Right atrium auricular region (tissue), 2 donors: ENCODE measurements at regions not wholly inside any gene's neighbourhood (a gene's known extent, or its start where the extent isn't known, plus 50 kb on each side); places are given as distances from the start of the nearest gene placed in this dataset.

ENCODE experiments used
- DNase-seq: peaks from one replicate; pipeline ENCODE4 v3.0.0-alpha.2; 2019; ENCODE audit warnings: low spot score
- H3K27ac ChIP-seq, 2 donors: fragments of 200-600 bp; sonication (generic); 1 replicate in 1 of 2; 2 replicates in 1 of 2; pipeline ENCODE4 v1.5.1; 2016 to 2019
- H3K27me3 ChIP-seq, 2 donors: fragments of 200-600 bp; sonication (generic); one replicate each; pipeline versions ENCODE4 v1.5.1 to v1.6.0; 2017 to 2019
- H3K36me3 ChIP-seq: fragments of 200-600 bp; sonication (generic); one replicate; pipeline ENCODE4 v1.5.1; 2016
- H3K4me1 ChIP-seq, 2 donors: fragments of 200-600 bp; sonication (generic); one replicate each; pipeline versions ENCODE4 v1.5.1 to v1.6.0; 2017 to 2019
- H3K4me3 ChIP-seq, 2 donors: fragments of 200-600 bp; sonication (generic); 1 replicate in 1 of 2; 2 replicates in 1 of 2; pipeline ENCODE4 v1.5.1; 2017 to 2019; ENCODE audit warnings: mild to moderate bottlenecking in 1 of 2, moderate library complexity in 1 of 2
- H3K9me3 ChIP-seq, 2 donors: fragments of 200-600 bp; sonication (generic); one replicate each; pipeline ENCODE4 v1.5.1; 2019
- TF ChIP-seq, protein P1 (sequence below), 2 donors: fragments of 200-600 bp; sonication (generic); IDR thresholded peaks; one replicate each; pipeline ENCODE4 v1.5.1; 2019; ENCODE audit warnings: antibody characterized with exemption in 2 of 2

DNA sequence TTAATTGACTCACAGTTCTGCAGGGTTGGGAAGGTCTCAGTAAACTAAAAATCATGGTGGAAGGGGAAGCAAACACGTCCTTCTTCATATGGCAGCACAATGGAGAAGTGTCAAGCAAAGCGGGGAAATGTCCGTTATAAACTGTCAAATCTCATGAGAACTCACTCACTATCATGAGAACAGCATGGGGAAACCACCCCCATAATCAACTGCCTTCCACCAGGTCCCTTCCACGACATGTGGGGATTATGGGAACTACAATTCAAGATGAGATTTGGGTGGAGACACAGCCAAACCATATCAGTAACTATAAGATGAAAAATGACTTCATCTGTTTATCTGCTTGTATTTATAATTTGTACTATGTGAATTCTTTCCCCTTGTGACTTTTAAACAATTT lies 577.6 kb upstream of the MDGA2 start:
- H3K4me1 ChIP-seq, result no peaks in the 10 kb centered on the region
- no peaks in the 10 kb centered on the region for H3K9me3 ChIP-seq
- TF ChIP-seq, protein P1, sequence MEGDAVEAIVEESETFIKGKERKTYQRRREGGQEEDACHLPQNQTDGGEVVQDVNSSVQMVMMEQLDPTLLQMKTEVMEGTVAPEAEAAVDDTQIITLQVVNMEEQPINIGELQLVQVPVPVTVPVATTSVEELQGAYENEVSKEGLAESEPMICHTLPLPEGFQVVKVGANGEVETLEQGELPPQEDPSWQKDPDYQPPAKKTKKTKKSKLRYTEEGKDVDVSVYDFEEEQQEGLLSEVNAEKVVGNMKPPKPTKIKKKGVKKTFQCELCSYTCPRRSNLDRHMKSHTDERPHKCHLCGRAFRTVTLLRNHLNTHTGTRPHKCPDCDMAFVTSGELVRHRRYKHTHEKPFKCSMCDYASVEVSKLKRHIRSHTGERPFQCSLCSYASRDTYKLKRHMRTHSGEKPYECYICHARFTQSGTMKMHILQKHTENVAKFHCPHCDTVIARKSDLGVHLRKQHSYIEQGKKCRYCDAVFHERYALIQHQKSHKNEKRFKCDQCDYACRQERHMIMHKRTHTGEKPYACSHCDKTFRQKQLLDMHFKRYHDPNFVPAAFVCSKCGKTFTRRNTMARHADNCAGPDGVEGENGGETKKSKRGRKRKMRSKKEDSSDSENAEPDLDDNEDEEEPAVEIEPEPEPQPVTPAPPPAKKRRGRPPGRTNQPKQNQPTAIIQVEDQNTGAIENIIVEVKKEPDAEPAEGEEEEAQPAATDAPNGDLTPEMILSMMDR (IDR thresholded peaks at IDR 0.05), result no peak

DNA sequence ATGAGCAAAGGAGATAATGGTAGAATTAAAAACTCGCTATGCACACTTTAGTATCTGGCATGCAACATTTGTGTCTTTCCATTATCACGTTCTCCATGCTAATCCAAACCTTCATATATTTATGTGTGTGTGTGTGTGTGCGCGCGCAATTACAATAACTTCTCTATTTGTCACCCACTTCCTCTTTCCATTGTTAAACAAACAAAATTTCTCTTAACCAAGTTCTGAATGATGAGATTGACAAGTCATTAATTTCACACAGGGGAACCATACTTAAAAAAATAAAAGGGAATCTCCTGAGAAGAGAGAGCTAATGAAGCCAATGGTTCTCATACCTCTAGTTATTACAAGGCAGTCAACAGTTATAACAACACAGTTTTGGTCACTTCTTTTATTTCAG lies 575.9 kb upstream of the MDGA2 start:
- no peaks in the 10 kb centered on the region for H3K4me1 ChIP-seq
- H3K9me3 ChIP-seq, result no peaks in the 10 kb centered on the region
- no peak overlapping the region for H3K4me3 ChIP-seq
- DNase-seq, result no peak
- H3K27ac ChIP-seq, result no peak overlapping the region
- no peaks in the 10 kb centered on the region for H3K27me3 ChIP-seq
- TF ChIP-seq, protein P1 (IDR thresholded peaks at IDR 0.05), result no peak
- H3K36me3 ChIP-seq, result no peaks in the 10 kb centered on the region

More for the DNA sequence above, 577.6 kb upstream of the MDGA2 start:
- no peaks in the 10 kb centered on the region for H3K27me3 ChIP-seq
- no peak for DNase-seq
- no peaks in the 10 kb centered on the region for H3K36me3 ChIP-seq
- no peak overlapping the region for H3K27ac ChIP-seq
- H3K4me3 ChIP-seq, result no peak overlapping the region

DNA sequence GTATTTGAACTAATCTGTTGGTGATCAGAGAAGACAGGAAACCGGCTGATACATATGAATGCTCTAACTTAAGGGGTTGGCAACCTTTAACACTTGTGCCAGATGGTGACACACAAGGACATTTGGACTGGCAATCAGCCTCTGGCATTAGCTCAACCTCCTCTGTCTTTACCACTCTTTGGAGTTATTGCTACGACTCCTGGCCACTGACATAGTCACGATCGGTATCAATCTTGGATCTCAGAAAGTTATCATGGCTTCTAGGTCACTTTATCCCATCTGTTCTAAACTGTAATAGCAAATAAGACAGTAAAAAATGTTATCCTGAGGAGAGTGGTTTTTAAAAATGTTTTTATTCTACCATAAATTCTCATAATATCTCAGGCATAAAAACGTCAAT lies 575.2 kb upstream of the MDGA2 start:
- Histone ChIP-seq H3K27ac (no peak overlapping the region), H3K9me3 (no peaks in the 10 kb centered on the region)
- TF ChIP-seq, protein P1 (IDR thresholded peaks at IDR 0.05), result no peak

DNA sequence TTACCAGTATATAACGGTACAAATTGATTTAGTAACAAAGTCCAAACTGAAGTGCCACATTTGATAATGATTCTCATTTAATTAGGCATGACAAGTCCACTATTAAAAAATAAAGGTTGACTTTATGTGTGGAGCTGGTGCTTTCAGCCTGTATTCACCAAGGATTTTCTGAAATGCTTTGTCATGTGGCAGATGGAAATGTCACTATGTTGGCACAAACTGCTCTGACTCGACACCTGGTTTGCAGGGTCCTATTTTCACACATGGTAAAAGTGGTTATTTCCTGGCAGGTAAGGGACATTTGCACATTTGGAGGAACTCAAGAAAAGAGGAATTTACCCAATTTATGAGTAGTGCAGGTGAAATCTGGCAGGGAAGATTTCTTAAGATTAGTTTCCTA lies 572.6 kb upstream of the MDGA2 start:
- no peaks in the 10 kb centered on the region for H3K4me1 ChIP-seq
- H3K9me3 ChIP-seq, result no peaks in the 10 kb centered on the region
- no peaks in the 10 kb centered on the region for H3K36me3 ChIP-seq
- TF ChIP-seq, protein P1 (IDR thresholded peaks at IDR 0.05), result no peak
- H3K4me3 ChIP-seq, result no peak overlapping the region
- H3K27ac ChIP-seq, result no peak overlapping the region
- DNase-seq, result no peak
- H3K27me3 ChIP-seq, result no peaks in the 10 kb centered on the region

More for the DNA sequence above, 575.2 kb upstream of the MDGA2 start:
- H3K27me3 ChIP-seq, result no peaks in the 10 kb centered on the region
- no peaks in the 10 kb centered on the region for H3K4me1 ChIP-seq
- DNase-seq, result no peak
- H3K4me3 ChIP-seq, result no peak overlapping the region
- H3K36me3 ChIP-seq, result no peaks in the 10 kb centered on the region

DNA sequence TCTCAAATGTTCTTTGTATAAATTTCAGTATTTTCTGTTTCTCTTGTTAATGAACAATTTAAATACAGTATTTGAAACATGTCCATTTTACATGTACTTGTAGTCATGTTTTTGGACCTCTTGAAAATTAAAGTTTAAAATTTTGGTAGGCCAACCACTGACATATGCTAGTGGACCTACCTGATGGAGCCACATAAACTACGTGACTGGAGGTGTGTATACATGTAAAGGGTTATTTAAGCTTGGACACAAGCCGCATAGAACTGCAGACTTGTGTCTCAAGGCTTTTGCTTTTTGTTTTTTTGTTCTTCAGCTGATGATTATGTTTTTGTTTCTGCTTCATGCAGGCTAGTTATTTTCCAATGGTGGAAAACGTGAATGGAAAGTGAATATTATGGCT lies 568.5 kb upstream of the MDGA2 start:
- TF ChIP-seq, protein P1 (IDR thresholded peaks at IDR 0.05), result no peak
- Histone ChIP-seq H3K4me1 (no peaks in the 10 kb centered on the region), H3K27ac (no peak overlapping the region), H3K27me3 (no peaks in the 10 kb centered on the region), H3K36me3 (no peaks in the 10 kb centered on the region), H3K9me3 (no peaks in the 10 kb centered on the region), H3K4me3 (no peak overlapping the region)
- no peak for DNase-seq

DNA sequence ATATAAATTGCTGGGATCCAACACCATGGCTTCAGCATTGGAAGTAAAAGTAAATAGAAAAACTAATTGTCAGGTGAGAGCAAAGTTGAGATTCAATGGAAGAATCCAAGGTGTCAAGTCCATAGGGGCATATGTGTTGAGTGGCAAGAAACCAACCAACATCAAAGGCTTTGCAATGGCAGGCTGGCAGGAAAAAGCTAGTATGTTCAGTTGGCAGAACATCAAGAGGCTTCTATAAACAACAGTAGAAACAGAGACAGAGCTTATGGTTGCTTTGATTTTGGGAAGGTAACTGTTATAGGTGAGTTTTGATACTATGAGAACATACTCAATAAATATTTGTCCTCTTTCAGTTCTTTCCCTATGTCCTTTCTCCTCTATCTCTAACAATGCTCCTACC lies 553.7 kb upstream of the MDGA2 start:
- H3K27me3 ChIP-seq, result no peaks in the 10 kb centered on the region
- TF ChIP-seq, protein P1 (IDR thresholded peaks at IDR 0.05), result no peak
- no peak overlapping the region for H3K27ac ChIP-seq

More for the DNA sequence above, 553.7 kb upstream of the MDGA2 start:
- Histone ChIP-seq H3K4me3 (no peak overlapping the region), H3K9me3 (no peaks in the 10 kb centered on the region), H3K4me1 (no peaks in the 10 kb centered on the region), H3K36me3 (no peaks in the 10 kb centered on the region)
- DNase-seq, result no peak
